Loucy (cell line): ENCODE measurements at regions not wholly inside any gene's neighbourhood (a gene's known extent, or its start where the extent isn't known, plus 50 kb on each side); places are given as distances from the start of the nearest gene placed in this dataset.

ENCODE experiments used
- CTCF ChIP-seq: fragments of 200-600 bp; sonication (generic); conservative IDR thresholded peaks from 2 replicates; pipeline ENCODE4 v1.5.1; 2014; ENCODE audit warnings: mild to moderate bottlenecking, antibody characterized with exemption, low read length
- EZH2phosphoT487 ChIP-seq: fragments of 200-600 bp; IDR thresholded peaks from 2 replicates; pipeline ENCODE4 v1.6.1; 2018; ENCODE audit warnings: antibody characterized with exemption, mild to moderate bottlenecking, moderate library complexity, borderline replicate concordance

DNA sequence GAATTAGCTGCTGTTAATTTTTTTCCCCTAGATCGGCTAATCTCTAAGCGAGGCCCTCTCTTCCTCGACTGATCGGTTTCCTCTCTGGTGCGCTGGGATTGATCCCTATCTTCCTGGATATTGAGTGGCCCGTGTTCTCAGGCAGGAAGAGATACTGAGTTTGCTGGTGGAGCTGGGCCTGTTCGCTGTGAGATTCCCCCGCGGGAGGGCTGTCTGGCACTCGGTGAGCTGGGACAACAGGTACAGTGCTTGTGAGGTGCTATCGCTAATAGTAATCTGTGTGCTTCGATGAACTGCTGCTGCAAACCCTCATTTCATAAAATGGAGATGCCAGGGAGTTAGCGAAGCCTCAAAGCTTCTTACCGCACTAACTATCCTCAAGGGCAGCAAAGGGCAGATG, 310.3 kb downstream of the NXPE2 start:
- no peak for TF ChIP-seq CTCF
- TF ChIP-seq EZH2phosphoT487 = no peak
